Mucosa of rectum (tissue), 2 donors: ENCODE measurements at regions not wholly inside any gene's neighbourhood (a gene's known extent, or its start where the extent isn't known, plus 50 kb on each side); places are given as distances from the start of the nearest gene placed in this dataset.

Experiments
- H3K27ac ChIP-seq, 2 donors: one replicate each; pipeline ENCODE4 v1.7.0; 2013; ENCODE audit warnings: inconsistent platforms in 2 of 2, low read depth in 2 of 2, low read length in 2 of 2
- H3K27me3 ChIP-seq, 2 donors: one replicate each; pipeline ENCODE4 v1.7.0; 2013; ENCODE audit warnings: low read length in 2 of 2; ENCODE audit not compliant: control insufficient read depth in 2 of 2, insufficient read depth in 2 of 2
- H3K36me3 ChIP-seq, 2 donors: one replicate each; pipeline ENCODE4 v1.7.0; 2013; ENCODE audit warnings: low read length in 2 of 2; ENCODE audit not compliant: control insufficient read depth in 2 of 2, insufficient read depth in 2 of 2
- H3K4me1 ChIP-seq, 2 donors: one replicate each; pipeline ENCODE4 v1.7.0; 2013; ENCODE audit warnings: low read length in 2 of 2, mild to moderate bottlenecking in 1 of 2; ENCODE audit not compliant: control insufficient read depth in 2 of 2, insufficient read depth in 2 of 2
- H3K4me3 ChIP-seq, 2 donors: one replicate each; pipeline ENCODE4 v1.7.0; 2013; ENCODE audit warnings: low read length in 2 of 2
- H3K9ac ChIP-seq, 2 donors: one replicate each; pipeline ENCODE4 v1.7.0; 2013; ENCODE audit warnings: low read length in 2 of 2, low read depth in 1 of 2, mild to moderate bottlenecking in 1 of 2
- H3K9me3 ChIP-seq, 2 donors: one replicate each; pipeline ENCODE4 v1.7.0; 2013; ENCODE audit warnings: low read length in 2 of 2; ENCODE audit not compliant: control insufficient read depth in 2 of 2
- donor health status: healthy.
- donor health status: Normal muscosa, but diverticular disease.

DNA sequence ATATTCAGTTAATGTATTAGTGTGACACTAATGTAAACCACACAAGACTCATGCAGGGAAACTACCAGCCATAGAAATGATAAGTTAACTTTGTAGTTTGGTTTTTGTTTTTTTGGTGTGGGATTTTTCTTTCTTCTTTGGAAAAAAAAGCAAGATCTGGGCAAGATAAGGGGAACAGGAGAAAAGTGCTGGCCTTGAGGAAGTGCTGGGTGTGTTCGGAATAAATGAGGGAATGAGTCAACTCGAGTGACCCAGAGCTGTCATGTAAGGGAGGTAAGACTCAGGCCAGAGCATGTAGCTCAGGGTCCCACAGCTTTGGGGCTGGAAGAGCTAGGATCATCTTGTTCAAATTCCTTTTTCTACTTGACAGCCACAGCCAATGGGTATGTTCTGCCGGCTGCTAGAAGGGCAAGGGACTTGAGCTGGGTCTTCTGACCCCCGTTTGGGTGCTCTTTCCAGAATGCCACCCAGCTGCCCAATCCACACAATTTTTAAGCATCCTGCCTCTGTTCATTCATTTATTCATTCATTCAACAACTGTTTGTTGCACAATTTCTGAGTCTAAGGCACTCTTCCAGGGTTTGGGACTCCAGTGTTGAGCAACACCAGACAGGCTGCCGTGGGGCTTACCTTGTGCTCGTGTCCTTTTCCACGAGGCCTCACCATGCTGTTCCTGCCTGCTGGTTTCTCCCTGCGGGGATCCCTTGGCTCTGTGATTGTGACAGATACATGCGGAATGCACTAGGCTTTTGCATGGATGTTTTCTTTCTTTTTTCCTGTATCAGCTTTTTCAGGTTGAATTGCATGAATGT is 54.5 kb downstream of the CLDN34 start:
- Histone ChIP-seq H3K36me3 (no peaks in the 10 kb centered on the region), H3K4me1 (peaks cover 0 to 7% of the 10 kb centered on the region in 2 donors), H3K9ac (no peak overlapping the region), H3K27ac (no peak overlapping the region), H3K4me3 (no peak overlapping the region), H3K9me3 (no peaks in the 10 kb centered on the region), H3K27me3 (no peaks in the 10 kb centered on the region)

- Histone ChIP-seq H3K4me1 (peaks cover 0 to 2% of the 10 kb centered on the region in 2 donors), H3K27ac (no peak overlapping the region), H3K27me3 (no peaks in the 10 kb centered on the region), H3K36me3 (no peaks in the 10 kb centered on the region), H3K9ac (no peak overlapping the region), H3K4me3 (no peak overlapping the region), H3K9me3 (no peaks in the 10 kb centered on the region)
Measured at GRCh38 chrX:10022273-10022541, 55.0 kb downstream of the CLDN34 start.

- Histone ChIP-seq H3K9me3 (no peaks in the 10 kb centered on the region), H3K9ac (no peak overlapping the region), H3K36me3 (no peaks in the 10 kb centered on the region), H3K27me3 (no peaks in the 10 kb centered on the region), H3K4me3 (no peak overlapping the region), H3K27ac (no peak overlapping the region), H3K4me1 (peaks cover 0 to 2% of the 10 kb centered on the region in 2 donors)
Measured at GRCh38 chrX:10022580-10023245, 55.6 kb downstream of the CLDN34 start.

DNA sequence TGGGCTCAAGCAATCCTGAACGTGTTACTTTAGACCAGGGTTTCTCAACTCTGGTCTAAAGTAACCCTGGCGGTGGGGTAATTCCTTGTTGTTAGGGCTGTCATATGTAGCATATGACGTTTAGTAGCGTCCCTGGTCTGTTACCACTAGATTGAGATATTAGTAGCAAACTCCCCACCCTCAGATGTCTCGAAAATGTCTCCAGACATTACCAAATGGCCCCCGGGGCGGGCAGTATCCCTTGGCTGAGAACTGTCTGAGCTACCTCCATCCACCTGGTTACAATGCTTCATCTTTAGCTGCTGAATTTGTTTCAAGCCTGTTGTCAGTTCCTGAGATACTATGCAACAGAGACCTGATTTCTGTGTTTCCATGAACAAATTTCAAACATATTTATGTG is 56.7 kb downstream of the CLDN34 start:
- H3K9ac ChIP-seq = no peak overlapping the region
- H3K4me3 ChIP-seq = no peak overlapping the region
- H3K36me3 ChIP-seq = no peaks in the 10 kb centered on the region
- no peak overlapping the region for H3K27ac ChIP-seq
- H3K4me1 ChIP-seq = no peaks in the 10 kb centered on the region
- no peaks in the 10 kb centered on the region for H3K27me3 ChIP-seq
- H3K9me3 ChIP-seq = no peaks in the 10 kb centered on the region

DNA sequence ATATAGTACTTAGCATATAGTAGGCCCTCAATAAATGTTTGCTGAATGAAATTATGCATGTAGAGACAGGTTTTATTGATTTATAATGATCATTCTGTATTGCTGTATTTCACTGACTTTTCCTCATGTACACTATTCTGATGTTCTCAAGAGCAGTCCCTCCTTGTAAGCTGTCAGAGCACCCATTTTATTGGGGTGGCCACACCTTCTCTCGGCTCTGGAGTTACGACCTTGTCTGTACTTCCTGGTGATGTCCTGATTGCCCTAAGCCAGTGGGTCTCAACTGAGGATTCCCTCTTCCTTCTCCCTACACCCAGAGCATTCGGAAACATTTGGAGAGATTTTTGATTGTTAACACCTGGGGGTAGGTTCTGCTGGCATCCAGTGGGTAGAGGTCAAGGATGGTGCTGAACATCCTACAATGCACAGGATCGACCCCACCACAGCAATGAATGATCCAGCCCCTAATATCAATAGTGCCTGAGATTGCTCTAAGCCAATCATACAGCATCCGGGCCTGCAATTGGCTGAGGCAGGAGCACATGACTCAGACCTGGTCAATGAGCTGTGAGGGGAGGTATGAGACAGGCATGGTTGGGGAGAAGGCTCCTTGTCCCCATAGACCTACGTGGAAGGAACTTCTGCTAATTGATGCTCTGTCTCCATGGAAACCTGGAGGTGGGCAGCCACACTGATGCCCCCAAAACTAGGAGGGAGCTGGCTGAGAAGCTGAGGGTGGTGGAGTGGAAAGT is 58.8 kb downstream of the CLDN34 start:
- no peaks in the 10 kb centered on the region for H3K9me3 ChIP-seq
- no peaks in the 10 kb centered on the region for H3K4me1 ChIP-seq
- no peak overlapping the region for H3K9ac ChIP-seq
- no peak overlapping the region for H3K27ac ChIP-seq
- H3K4me3 ChIP-seq = no peak overlapping the region
- no peaks in the 10 kb centered on the region for H3K27me3 ChIP-seq
- no peaks in the 10 kb centered on the region for H3K36me3 ChIP-seq

GRCh38 chrX:10028283-10029104 is 61.3 kb downstream of the CLDN34 start:
- Histone ChIP-seq H3K9me3 (no peaks in the 10 kb centered on the region), H3K9ac (no peak overlapping the region), H3K27me3 (peaks cover 0 to 2% of the 10 kb centered on the region in 2 donors), H3K27ac (no peak overlapping the region), H3K36me3 (no peaks in the 10 kb centered on the region), H3K4me3 (no peak overlapping the region), H3K4me1 (no peaks in the 10 kb centered on the region)

- Histone ChIP-seq H3K9me3 (no peaks in the 10 kb centered on the region), H3K9ac (no peak overlapping the region), H3K27me3 (peaks cover 0 to 2% of the 10 kb centered on the region in 2 donors), H3K36me3 (no peaks in the 10 kb centered on the region), H3K4me1 (no peaks in the 10 kb centered on the region), H3K27ac (no peak overlapping the region), H3K4me3 (no peak overlapping the region)
Measured at GRCh38 chrX:10030570-10030969, 63.4 kb downstream of the CLDN34 start.

- Histone ChIP-seq H3K36me3 (no peaks in the 10 kb centered on the region), H3K27me3 (peaks cover 0 to 2% of the 10 kb centered on the region in 2 donors), H3K4me1 (no peaks in the 10 kb centered on the region), H3K4me3 (no peak overlapping the region), H3K9me3 (no peaks in the 10 kb centered on the region), H3K9ac (no peak overlapping the region), H3K27ac (no peak overlapping the region)
Measured at GRCh38 chrX:10031746-10032145, 64.6 kb downstream of the CLDN34 start.

- peaks cover 0 to 2% of the 10 kb centered on the region in 2 donors for H3K27me3 ChIP-seq
- no peak overlapping the region for H3K9ac ChIP-seq
- H3K4me3 ChIP-seq = no peak overlapping the region
- no peaks in the 10 kb centered on the region for H3K36me3 ChIP-seq
- no peaks in the 10 kb centered on the region for H3K9me3 ChIP-seq
- H3K27ac ChIP-seq = no peak overlapping the region
- no peaks in the 10 kb centered on the region for H3K4me1 ChIP-seq
Measured at GRCh38 chrX:10032147-10032546, 65.0 kb downstream of the CLDN34 start.
